ENCODE measurements at regions not wholly inside any gene's neighbourhood (a gene's known extent, or its start where the extent isn't known, plus 50 kb on each side); places are given as distances from the start of the nearest gene placed in this dataset.
"Not testable (repeated sequence)": the region's sequence is repeated elsewhere in the genome, so short reads cannot be mapped to it uniquely, and the experiment has no call there.

GRCh38 chr15:79724312-79724711 is 172.5 kb downstream of the MTHFS start:
- H3K9me3 ChIP-seq (ENCODE audit: insufficient read depth, low read length) = no peaks in the 10 kb centered on the region
- DNase-seq (ENCODE audit: low read depth, low spot score) = no peak
- H3K4me3 ChIP-seq (ENCODE audit: insufficient read length, low read depth) = no peak overlapping the region
- no peaks in the 10 kb centered on the region for H3K27me3 ChIP-seq (ENCODE audit: insufficient read depth, insufficient read length)
- no peak for TF ChIP-seq SUZ12 (IDR thresholded peaks at IDR 0.05; ENCODE audit: extremely low read depth, insufficient read depth, insufficient read length)
- no peak for TF ChIP-seq ZNF274 (IDR thresholded peaks at IDR 0.05; ENCODE audit: low read depth, low read length)
- no peak for TF ChIP-seq YY1 (IDR thresholded peaks at IDR 0.05; ENCODE audit: insufficient read depth, insufficient read length)
- no peaks in the 10 kb centered on the region for H3K36me3 ChIP-seq (ENCODE audit: insufficient read depth, insufficient read length, low read length)
- H3K4me1 ChIP-seq (ENCODE audit: insufficient read depth, insufficient read length) = no peaks in the 10 kb centered on the region
- no peak overlapping the region for H3K9ac ChIP-seq (ENCODE audit: insufficient read length, low read depth)

GRCh38 chr15:79724804-79725203 is 172.0 kb downstream of the MTHFS start:
- no peaks in the 10 kb centered on the region for H3K36me3 ChIP-seq (ENCODE audit: insufficient read depth, insufficient read length, low read length)
- H3K9me3 ChIP-seq (ENCODE audit: insufficient read depth, low read length) = no peaks in the 10 kb centered on the region
- no peaks in the 10 kb centered on the region for H3K4me1 ChIP-seq (ENCODE audit: insufficient read depth, insufficient read length)
- H3K9ac ChIP-seq (ENCODE audit: insufficient read length, low read depth) = no peak overlapping the region
- H3K4me3 ChIP-seq (ENCODE audit: insufficient read length, low read depth) = no peak overlapping the region
- DNase-seq (ENCODE audit: low read depth, low spot score) = no peak
- H3K27me3 ChIP-seq (ENCODE audit: insufficient read depth, insufficient read length) = no peaks in the 10 kb centered on the region
- TF ChIP-seq SUZ12 (IDR thresholded peaks at IDR 0.05; ENCODE audit: extremely low read depth, insufficient read depth, insufficient read length) = no peak
- TF ChIP-seq YY1 (IDR thresholded peaks at IDR 0.05; ENCODE audit: insufficient read depth, insufficient read length) = no peak
- TF ChIP-seq ZNF274 (IDR thresholded peaks at IDR 0.05; ENCODE audit: low read depth, low read length) = no peak

GRCh38 chr15:79728867-79729266 is 167.9 kb downstream of the MTHFS start:
- Histone ChIP-seq H3K4me1 (ENCODE audit: insufficient read depth, insufficient read length) (no peaks in the 10 kb centered on the region), H3K4me3 (ENCODE audit: insufficient read length, low read depth) (no peak overlapping the region), H3K27me3 (ENCODE audit: insufficient read depth, insufficient read length) (no peaks in the 10 kb centered on the region), H3K9me3 (ENCODE audit: insufficient read depth, low read length) (no peaks in the 10 kb centered on the region), H3K9ac (ENCODE audit: insufficient read length, low read depth) (no peak overlapping the region), H3K36me3 (ENCODE audit: insufficient read depth, insufficient read length, low read length) (no peaks in the 10 kb centered on the region)
- DNase-seq (ENCODE audit: low read depth, low spot score) = no peak
- no peak for TF ChIP-seq ZNF274 (IDR thresholded peaks at IDR 0.05; ENCODE audit: low read depth, low read length)
- no peak for TF ChIP-seq SUZ12 (IDR thresholded peaks at IDR 0.05; ENCODE audit: extremely low read depth, insufficient read depth, insufficient read length)
- no peak for TF ChIP-seq YY1 (IDR thresholded peaks at IDR 0.05; ENCODE audit: insufficient read depth, insufficient read length)

GRCh38 chr15:79736435-79737000 is 160.3 kb downstream of the MTHFS start:
- H3K27me3 ChIP-seq (ENCODE audit: insufficient read depth, insufficient read length) = no peaks in the 10 kb centered on the region
- no peaks in the 10 kb centered on the region for H3K4me1 ChIP-seq (ENCODE audit: insufficient read depth, insufficient read length)
- TF ChIP-seq SUZ12 (IDR thresholded peaks at IDR 0.05; ENCODE audit: extremely low read depth, insufficient read depth, insufficient read length) (no peak), ZNF274 (IDR thresholded peaks at IDR 0.05; ENCODE audit: low read depth, low read length) (no peak), YY1 (IDR thresholded peaks at IDR 0.05; ENCODE audit: insufficient read depth, insufficient read length) (no peak)
- DNase-seq (ENCODE audit: low read depth, low spot score) = no peak
- no peaks in the 10 kb centered on the region for H3K36me3 ChIP-seq (ENCODE audit: insufficient read depth, insufficient read length, low read length)
- no peak overlapping the region for H3K9ac ChIP-seq (ENCODE audit: insufficient read length, low read depth)
- H3K4me3 ChIP-seq (ENCODE audit: insufficient read length, low read depth) = no peak overlapping the region
- H3K9me3 ChIP-seq (ENCODE audit: insufficient read depth, low read length) = no peaks in the 10 kb centered on the region

- Histone ChIP-seq H3K9ac (ENCODE audit: insufficient read length, low read depth) (no peak overlapping the region), H3K4me1 (ENCODE audit: insufficient read depth, insufficient read length) (peaks cover 2% of the 10 kb centered on the region), H3K27me3 (ENCODE audit: insufficient read depth, insufficient read length) (no peaks in the 10 kb centered on the region), H3K36me3 (ENCODE audit: insufficient read depth, insufficient read length, low read length) (no peaks in the 10 kb centered on the region), H3K4me3 (ENCODE audit: insufficient read length, low read depth) (no peak overlapping the region), H3K9me3 (ENCODE audit: insufficient read depth, low read length) (no peaks in the 10 kb centered on the region)
- no peak for TF ChIP-seq ZNF274 (IDR thresholded peaks at IDR 0.05; ENCODE audit: low read depth, low read length)
- no peak for TF ChIP-seq SUZ12 (IDR thresholded peaks at IDR 0.05; ENCODE audit: extremely low read depth, insufficient read depth, insufficient read length)
- TF ChIP-seq YY1 (IDR thresholded peaks at IDR 0.05; ENCODE audit: insufficient read depth, insufficient read length) = no peak
- no peak for DNase-seq (ENCODE audit: low read depth, low spot score)
Observed at GRCh38 chr15:79738143-79738542, 158.7 kb downstream of the MTHFS start.

- no peak for DNase-seq (ENCODE audit: low read depth, low spot score)
- H3K4me1 ChIP-seq (ENCODE audit: insufficient read depth, insufficient read length) = peaks cover 2% of the 10 kb centered on the region
- H3K36me3 ChIP-seq (ENCODE audit: insufficient read depth, insufficient read length, low read length) = no peaks in the 10 kb centered on the region
- no peaks in the 10 kb centered on the region for H3K9me3 ChIP-seq (ENCODE audit: insufficient read depth, low read length)
- no peak overlapping the region for H3K9ac ChIP-seq (ENCODE audit: insufficient read length, low read depth)
- H3K27me3 ChIP-seq (ENCODE audit: insufficient read depth, insufficient read length) = no peaks in the 10 kb centered on the region
- TF ChIP-seq ZNF274 (IDR thresholded peaks at IDR 0.05; ENCODE audit: low read depth, low read length) = no peak
- no peak for TF ChIP-seq YY1 (IDR thresholded peaks at IDR 0.05; ENCODE audit: insufficient read depth, insufficient read length)
- TF ChIP-seq SUZ12 (IDR thresholded peaks at IDR 0.05; ENCODE audit: extremely low read depth, insufficient read depth, insufficient read length) = no peak
- H3K4me3 ChIP-seq (ENCODE audit: insufficient read length, low read depth) = no peak overlapping the region
Observed at GRCh38 chr15:79740561-79740960, 156.3 kb downstream of the MTHFS start.

- Histone ChIP-seq H3K9ac (ENCODE audit: insufficient read length, low read depth) (no peak overlapping the region), H3K36me3 (ENCODE audit: insufficient read depth, insufficient read length, low read length) (no peaks in the 10 kb centered on the region), H3K27me3 (ENCODE audit: insufficient read depth, insufficient read length) (no peaks in the 10 kb centered on the region), H3K9me3 (ENCODE audit: insufficient read depth, low read length) (no peaks in the 10 kb centered on the region), H3K4me1 (ENCODE audit: insufficient read depth, insufficient read length) (peaks cover 2% of the 10 kb centered on the region), H3K4me3 (ENCODE audit: insufficient read length, low read depth) (no peak overlapping the region)
- DNase-seq (ENCODE audit: low read depth, low spot score) = no peak
- TF ChIP-seq SUZ12 (IDR thresholded peaks at IDR 0.05; ENCODE audit: extremely low read depth, insufficient read depth, insufficient read length) = no peak
- no peak for TF ChIP-seq YY1 (IDR thresholded peaks at IDR 0.05; ENCODE audit: insufficient read depth, insufficient read length)
- no peak for TF ChIP-seq ZNF274 (IDR thresholded peaks at IDR 0.05; ENCODE audit: low read depth, low read length)
Observed at GRCh38 chr15:79743032-79743431, 153.8 kb downstream of the MTHFS start.

- not testable (repeated sequence) for H3K4me1 ChIP-seq (ENCODE audit: insufficient read depth, insufficient read length); H3K27me3 ChIP-seq (ENCODE audit: insufficient read depth, insufficient read length); H3K9me3 ChIP-seq (ENCODE audit: insufficient read depth, low read length); DNase-seq (ENCODE audit: low read depth, low spot score); H3K36me3 ChIP-seq (ENCODE audit: insufficient read depth, insufficient read length, low read length); H3K4me3 ChIP-seq (ENCODE audit: insufficient read length, low read depth); H3K9ac ChIP-seq (ENCODE audit: insufficient read length, low read depth)
Observed at GRCh38 chr15:79744485-79744884, 152.3 kb downstream of the MTHFS start.
